ENCODE measurements at regions not wholly inside any gene's neighbourhood (a gene's known extent, or its start where the extent isn't known, plus 50 kb on each side); places are given as distances from the start of the nearest gene placed in this dataset.

DNA sequence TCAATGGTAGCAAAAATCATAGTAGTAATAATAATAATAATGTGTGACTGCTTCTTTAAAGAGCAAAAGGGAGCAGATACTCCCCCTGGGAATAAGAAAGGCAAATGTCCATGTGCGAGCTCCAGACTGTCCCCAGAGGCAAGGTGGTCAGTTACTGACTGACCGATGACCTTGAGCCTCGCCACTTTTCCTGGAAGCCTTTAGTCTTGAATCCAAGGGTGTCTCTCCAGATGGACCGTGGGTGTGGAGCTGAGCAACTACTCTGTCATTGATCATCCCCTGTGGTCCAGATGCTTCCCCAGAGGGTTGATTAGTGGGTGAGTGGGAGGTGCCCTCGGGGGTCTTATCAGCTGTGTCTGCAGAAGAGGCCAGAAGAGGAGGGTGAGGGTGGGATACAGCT, 418.5 kb upstream of the TBX3 start (continued):
- TF ChIP-seq EGR1 (conservative IDR thresholded peaks at IDR 0.05), result 0 out of 2 replicates have a peak, but pooled peaks have one; percentile 15
- no peak for TF ChIP-seq HNRNPH1 (optimal IDR thresholded peaks at IDR 0.05; ENCODE audit: low read depth, low read length)
- TF ChIP-seq ZFP1 (CRISPR knock-in tag; IDR thresholded peaks at IDR 0.05), result no peak
- no peak for TF ChIP-seq KDM5B (IDR thresholded peaks at IDR 0.05; ENCODE audit: insufficient replicate concordance, low read depth, low read length)
- no peak for TF ChIP-seq ZNF311 (CRISPR knock-in tag; IDR thresholded peaks at IDR 0.05)

DNA sequence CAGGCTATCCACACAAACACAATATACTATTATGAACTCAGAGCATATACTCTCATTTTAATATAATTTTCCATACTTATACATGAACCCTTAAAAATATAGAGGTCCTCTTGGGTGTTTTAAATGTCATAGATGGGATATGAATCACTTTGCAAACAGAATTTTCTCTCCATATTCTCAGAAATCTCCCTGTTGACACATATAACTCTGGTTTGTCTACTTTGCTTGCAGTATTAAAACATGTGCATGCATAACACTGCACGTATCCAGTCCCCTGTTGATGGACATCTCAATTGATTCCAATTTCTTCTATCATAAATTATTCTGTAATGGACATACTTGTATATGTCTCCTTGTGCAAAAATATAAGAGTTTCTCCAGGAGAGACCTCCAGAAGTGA, 417.5 kb upstream of the TBX3 start:
- Histone ChIP-seq H3K36me3 (ENCODE audit: control insufficient read depth, insufficient read depth, low read length) (no peaks in the 10 kb centered on the region), H2AFZ (ENCODE audit: low read depth, low read length) (no peak overlapping the region), H3K4me1 (replicated peaks in 1 of 2; ENCODE audit: control insufficient read depth in 2 of 2, insufficient read depth in 2 of 2, low read length in 2 of 2) (peaks cover 0 to 8% of the 10 kb centered on the region in 2 experiments; a peak in 2 of 5 replicates), H3K4me2 (ENCODE audit: insufficient read depth, low read length) (no peak overlapping the region), H3K9me1 (ENCODE audit: control insufficient read depth, insufficient read depth, low read length) (no peaks in the 10 kb centered on the region), H3K79me2 (ENCODE audit: control insufficient read depth, insufficient read depth, low read length) (no peaks in the 10 kb centered on the region), H3K9ac (ENCODE audit: insufficient read depth in 1 of 2, low read depth in 2 of 2, low read length in 2 of 2) (no peak overlapping the region), H3K9me3 (replicated peaks; ENCODE audit: control insufficient read depth, insufficient read depth, low read depth, low read length) (no peaks in the 10 kb centered on the region), H3K27ac (ENCODE audit: extremely low read depth, low read depth, low read length) (no peak overlapping the region), H4K20me1 (replicated peaks; ENCODE audit: control insufficient read depth, insufficient read depth, low read length) (no peaks in the 10 kb centered on the region), H3K27me3 (ENCODE audit: control insufficient read depth in 2 of 2, insufficient read depth in 2 of 2, low read length in 2 of 2) (peaks cover under 1 to 6% of the 10 kb centered on the region in 2 experiments; a peak in 2 of 5 replicates), H3K4me3 (no peak overlapping the region)
- CTCF ChIA-PET (ENCODE audit: low intra/inter-chr PET ratio), result no interaction called here
- no TSS peak for BruUV-seq (replicated peaks)
- intact Hi-C loops (cut with micrococcal nuclease), result no loop called here
- POLR2A ChIA-PET, result no interaction called here
- ATAC-seq (no peak), FAIRE-seq (no peak), DNase-seq (ENCODE audit: extremely low read depth in 1 of 4, low spot score in 3 of 4) (no peak)
- in situ Hi-C loops (cut with MboI), result no loop called here
- WGBS (ENCODE audit: insufficient coverage, low coverage, missing lambda C conversion rate), result 0% methylated on average over 1 of the region's 1 CpG
- TF ChIP-seq, protein P1, sequence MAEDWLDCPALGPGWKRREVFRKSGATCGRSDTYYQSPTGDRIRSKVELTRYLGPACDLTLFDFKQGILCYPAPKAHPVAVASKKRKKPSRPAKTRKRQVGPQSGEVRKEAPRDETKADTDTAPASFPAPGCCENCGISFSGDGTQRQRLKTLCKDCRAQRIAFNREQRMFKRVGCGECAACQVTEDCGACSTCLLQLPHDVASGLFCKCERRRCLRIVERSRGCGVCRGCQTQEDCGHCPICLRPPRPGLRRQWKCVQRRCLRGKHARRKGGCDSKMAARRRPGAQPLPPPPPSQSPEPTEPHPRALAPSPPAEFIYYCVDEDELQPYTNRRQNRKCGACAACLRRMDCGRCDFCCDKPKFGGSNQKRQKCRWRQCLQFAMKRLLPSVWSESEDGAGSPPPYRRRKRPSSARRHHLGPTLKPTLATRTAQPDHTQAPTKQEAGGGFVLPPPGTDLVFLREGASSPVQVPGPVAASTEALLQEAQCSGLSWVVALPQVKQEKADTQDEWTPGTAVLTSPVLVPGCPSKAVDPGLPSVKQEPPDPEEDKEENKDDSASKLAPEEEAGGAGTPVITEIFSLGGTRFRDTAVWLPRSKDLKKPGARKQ (CRISPR knock-in tag; IDR thresholded peaks at IDR 0.05), result no peak
- no peak for TF ChIP-seq PHB (CRISPR knock-in tag; IDR thresholded peaks at IDR 0.05)
- no peak for TF ChIP-seq ZNF444 (CRISPR knock-in tag; IDR thresholded peaks at IDR 0.05)
- TF ChIP-seq GABPB2 (CRISPR knock-in tag; conservative IDR thresholded peaks at IDR 0.05), result no peak
- no peak for TF ChIP-seq SNRNP70 (optimal IDR thresholded peaks at IDR 0.05; ENCODE audit: low read depth, low read length)
- TF ChIP-seq NFIX (CRISPR knock-in tag; IDR thresholded peaks at IDR 0.05; ENCODE audit: low read depth), result no peak
- TF ChIP-seq RCOR1 (IDR thresholded peaks at IDR 0.05; ENCODE audit: borderline replicate concordance in 1 of 2, low read depth in 2 of 2, low read length in 2 of 2), result no peak
- TF ChIP-seq MCM2 (IDR thresholded peaks at IDR 0.05; ENCODE audit: low read depth), result no peak
- no peak for TF ChIP-seq HCFC1 (IDR thresholded peaks at IDR 0.05; ENCODE audit: low read depth, low read length)
- no peak for TF ChIP-seq ZNF707 (CRISPR knock-in tag; conservative IDR thresholded peaks at IDR 0.05)
- TF ChIP-seq ZKSCAN3 (CRISPR knock-in tag; IDR thresholded peaks at IDR 0.05), result no peak
- TF ChIP-seq, protein P2, sequence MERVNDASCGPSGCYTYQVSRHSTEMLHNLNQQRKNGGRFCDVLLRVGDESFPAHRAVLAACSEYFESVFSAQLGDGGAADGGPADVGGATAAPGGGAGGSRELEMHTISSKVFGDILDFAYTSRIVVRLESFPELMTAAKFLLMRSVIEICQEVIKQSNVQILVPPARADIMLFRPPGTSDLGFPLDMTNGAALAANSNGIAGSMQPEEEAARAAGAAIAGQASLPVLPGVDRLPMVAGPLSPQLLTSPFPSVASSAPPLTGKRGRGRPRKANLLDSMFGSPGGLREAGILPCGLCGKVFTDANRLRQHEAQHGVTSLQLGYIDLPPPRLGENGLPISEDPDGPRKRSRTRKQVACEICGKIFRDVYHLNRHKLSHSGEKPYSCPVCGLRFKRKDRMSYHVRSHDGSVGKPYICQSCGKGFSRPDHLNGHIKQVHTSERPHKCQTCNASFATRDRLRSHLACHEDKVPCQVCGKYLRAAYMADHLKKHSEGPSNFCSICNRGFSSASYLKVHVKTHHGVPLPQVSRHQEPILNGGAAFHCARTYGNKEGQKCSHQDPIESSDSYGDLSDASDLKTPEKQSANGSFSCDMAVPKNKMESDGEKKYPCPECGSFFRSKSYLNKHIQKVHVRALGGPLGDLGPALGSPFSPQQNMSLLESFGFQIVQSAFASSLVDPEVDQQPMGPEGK (CRISPR knock-in tag; IDR thresholded peaks at IDR 0.05; ENCODE audit: borderline replicate concordance), result no peak
- TF ChIP-seq SUPT5H (IDR thresholded peaks at IDR 0.05), result no peak
- TF ChIP-seq MYC (IDR thresholded peaks at IDR 0.05; ENCODE audit: low read depth, low read length), result no peak
- no peak for TF ChIP-seq MYC (CRISPR knock-in tag; IDR thresholded peaks at IDR 0.05; ENCODE audit: borderline replicate concordance, low read depth)
- no peak for TF ChIP-seq MEIS2 (IDR thresholded peaks at IDR 0.05; ENCODE audit: partially characterized antibody)
- no peak for TF ChIP-seq PML (IDR thresholded peaks at IDR 0.05; ENCODE audit: low read length)
- no peak for TF ChIP-seq ZNF165 (CRISPR knock-in tag; IDR thresholded peaks at IDR 0.05; ENCODE audit: borderline replicate concordance)

Measured in K562 (cell line).